DMS153 (cell line): ENCODE measurements at regions not wholly inside any gene's neighbourhood (a gene's known extent, or its start where the extent isn't known, plus 50 kb on each side); places are given as distances from the start of the nearest gene placed in this dataset.

ENCODE experiments used
- DNase-seq: peaks from one replicate; lab custom pipeline; 2025; lab: John Stamatoyannopoulos, UW

DNA sequence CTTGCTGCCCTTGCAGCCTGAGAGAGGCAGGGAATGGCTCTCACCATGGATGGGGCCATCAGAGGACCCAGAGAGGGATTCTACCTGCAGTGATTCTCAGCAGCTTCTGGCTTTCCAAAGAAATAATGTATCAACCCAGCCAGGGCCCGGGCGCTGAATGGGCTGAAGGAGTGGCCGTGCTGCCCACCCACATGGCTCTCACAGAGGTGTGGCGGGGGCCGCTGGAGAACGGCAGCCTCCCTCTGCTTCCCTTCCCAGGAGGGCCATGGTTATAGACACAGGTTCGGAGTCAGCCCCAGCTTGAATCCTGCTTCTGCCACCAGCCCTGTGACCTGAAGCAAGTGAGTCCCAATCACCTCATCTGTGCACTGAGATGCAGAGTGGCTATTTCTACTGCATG, 82.7 kb downstream of the THAP12 start:
- DNase-seq, result no peak

GRCh38 chr11:76296731-76297542, 84.0 kb downstream of the THAP12 start:
- no peak for DNase-seq

DNA sequence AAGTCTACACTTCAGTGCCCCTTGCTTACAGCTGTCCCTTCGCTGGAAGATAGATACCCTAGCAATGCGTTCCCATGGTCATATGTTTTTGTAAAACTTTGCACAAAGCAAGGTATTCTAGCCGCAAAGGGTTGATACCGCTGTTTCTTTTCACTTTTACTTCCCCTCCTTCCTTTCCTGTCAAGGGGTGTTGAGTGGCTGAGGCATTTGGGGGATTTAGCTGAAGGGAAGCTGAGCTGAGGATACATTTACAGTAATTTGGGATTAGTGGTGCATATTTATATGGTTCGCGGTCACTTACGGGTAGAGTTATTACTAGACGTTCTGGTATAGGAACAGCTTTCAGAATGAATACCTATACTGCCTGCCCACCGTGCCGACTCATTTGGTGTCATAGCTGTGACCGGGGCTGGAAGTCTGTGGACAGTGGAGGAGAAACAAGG, 86.9 kb upstream of the WNT11 start:
- no peak for DNase-seq

DNA sequence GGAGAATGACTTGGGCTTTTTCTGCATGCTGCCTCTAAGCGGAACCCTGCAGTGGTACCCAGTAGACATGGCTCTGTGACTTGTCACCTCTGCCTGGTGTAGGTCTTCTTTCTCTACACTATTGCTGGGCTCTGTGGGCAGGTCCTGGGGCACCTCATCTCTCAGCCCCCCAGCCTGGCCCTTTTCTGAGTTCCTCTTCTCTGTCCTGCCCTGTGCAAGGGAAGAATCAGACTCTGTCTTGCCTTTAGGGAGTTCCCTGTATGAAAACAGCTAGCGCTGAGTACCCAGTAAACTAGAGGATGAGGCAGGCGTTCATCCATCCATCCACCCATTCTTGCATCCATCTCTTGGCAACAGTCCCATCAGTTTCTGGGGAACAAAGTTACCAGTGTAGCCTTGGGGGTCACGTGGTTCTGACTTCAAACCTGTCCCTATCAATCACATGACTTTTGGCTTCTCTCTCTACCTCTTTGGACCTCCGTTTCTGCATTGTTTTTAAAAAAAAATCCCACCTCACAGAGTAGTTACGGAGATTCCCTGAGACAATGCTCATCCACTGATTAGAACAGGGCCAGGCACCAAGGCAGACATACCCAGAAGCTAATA, 86.4 kb upstream of the WNT11 start:
- no peak for DNase-seq

- peak; percentile 73 for DNase-seq
Measured at GRCh38 chr11:76291576-76292526, 85.5 kb upstream of the WNT11 start.

- DNase-seq, result no peak
Measured at GRCh38 chr11:76288166-76288980, 82.1 kb upstream of the WNT11 start.

- no peak for DNase-seq
Measured at GRCh38 chr11:76287227-76287626, 80.9 kb upstream of the WNT11 start.

DNA sequence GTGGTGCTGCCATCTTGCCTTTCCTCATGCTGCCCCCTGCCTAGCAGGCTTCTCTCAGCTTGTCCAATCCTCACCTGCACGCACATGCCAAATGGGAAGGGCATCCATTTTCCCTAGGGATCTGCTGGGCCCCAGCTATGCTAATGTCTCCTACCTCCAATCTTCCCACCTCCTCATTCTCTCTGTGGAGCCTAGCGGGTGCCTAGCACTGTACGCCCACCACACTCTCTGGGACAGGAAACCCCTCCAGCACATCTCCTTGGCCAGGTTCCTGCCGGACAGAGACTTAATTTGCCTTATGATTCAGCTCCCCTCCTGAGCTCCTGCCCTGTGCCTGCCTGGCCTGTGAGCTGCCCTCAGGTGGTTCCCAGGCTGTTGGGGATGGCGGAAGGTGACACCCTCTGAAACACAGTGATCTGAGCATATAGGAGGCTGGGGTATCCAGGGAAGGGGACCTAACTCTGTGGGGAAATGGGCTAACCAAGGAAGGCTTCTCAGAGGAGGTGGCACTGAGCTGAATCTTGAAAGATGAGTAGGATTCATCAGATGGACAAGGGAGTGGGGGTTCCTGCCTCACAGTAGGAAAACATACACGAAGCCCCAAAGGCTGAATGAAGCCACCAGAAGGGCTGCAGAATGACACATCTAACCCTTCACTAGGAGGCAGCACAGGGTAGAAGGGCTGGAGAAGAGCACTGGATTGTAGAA, 79.2 kb upstream of the WNT11 start:
- DNase-seq, result no peak

- DNase-seq, result no peak
Measured at GRCh38 chr11:76284161-76284560, 77.9 kb upstream of the WNT11 start.

- no peak for DNase-seq
Measured at GRCh38 chr11:76282811-76283595, 76.7 kb upstream of the WNT11 start.

DNA sequence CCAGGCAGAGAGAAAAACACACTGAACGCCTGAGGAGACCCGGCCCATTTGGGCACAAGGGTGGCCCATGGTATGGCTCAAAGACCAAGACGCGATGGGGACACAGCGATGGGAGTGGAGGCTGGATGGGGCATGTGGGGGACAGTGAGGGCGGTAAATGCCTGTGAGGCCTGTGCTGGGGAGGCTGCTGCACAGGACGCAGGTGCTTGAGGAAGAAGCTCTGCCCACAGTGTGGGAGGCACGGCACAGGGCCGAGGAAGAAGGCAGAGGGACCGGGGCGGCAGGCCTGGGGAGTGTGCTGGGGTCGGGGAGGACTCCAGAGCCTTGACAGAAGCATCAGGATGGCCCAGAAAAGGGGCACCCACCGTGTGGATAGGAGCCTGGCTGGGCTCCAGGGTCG, 75.9 kb upstream of the WNT11 start:
- no peak for DNase-seq

- DNase-seq, result no peak
Measured at GRCh38 chr11:76281558-76281906, 75.2 kb upstream of the WNT11 start.

DNA sequence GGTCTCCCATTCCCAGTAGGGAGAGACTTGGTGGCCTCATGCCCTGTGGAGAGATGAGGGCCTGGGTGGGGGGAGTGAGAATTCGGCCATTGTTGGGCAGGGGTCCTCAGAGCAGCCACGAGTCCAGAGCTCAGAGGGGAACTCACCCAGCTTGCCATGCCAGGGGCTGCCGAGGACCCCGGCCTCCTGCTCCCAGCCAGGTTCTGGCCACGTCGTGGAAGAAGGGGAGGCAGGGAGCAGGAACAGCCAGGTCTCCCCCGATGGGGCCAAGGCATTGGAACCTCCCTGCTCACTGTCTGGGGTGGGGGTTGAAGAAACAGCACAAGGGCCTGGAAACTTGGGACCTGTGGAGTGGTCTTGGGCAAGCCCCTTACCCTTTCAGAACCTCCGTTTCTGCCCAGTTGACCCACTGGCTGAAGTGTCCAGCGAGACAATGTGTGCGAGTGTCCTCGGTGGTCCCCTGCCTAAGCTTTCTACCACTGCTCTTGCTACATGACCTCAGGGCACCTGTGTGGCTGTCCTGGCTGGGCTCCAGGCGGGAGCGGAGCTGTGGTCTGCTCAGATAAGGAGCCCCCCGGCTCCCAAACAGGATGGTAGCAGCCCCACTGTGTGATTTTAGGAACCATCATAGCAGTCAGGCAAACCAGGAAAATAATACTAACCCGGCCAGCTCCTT, 74.7 kb upstream of the WNT11 start:
- DNase-seq, result no peak

DNA sequence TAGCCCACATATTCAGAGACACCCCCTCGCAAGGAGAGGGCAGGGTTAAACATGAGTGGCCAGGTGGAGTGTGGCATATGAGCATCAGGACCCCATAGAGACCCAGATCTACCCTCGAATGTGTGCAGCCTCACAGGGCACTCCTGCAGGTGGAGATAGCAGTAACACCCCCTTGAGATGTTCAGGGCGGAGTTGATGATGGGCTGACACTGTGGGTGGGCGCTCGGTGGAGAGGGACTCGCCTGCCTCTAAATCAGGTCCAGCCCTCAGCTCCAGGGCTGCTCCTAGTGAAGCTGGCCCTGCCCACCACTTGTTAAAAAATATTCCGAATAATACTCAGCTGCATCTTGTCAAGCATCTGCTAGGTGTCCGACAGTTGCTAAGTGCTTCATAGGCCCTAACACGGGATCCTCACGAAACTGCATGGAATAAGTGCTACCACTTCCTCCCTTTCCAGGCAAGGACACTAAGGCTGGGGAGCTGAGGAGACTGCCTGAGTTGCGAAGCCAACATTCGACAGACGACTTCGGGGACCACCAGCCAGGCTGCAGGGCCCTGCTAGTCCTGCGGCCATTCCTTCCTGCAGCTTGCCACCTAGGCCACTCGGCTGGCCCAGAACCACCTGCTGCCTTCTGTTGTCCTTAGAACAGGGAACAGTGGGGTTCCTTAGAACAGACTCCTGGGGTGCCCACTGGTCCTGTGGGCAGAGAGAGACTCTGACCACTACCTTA, 74.0 kb upstream of the WNT11 start:
- no peak for DNase-seq

GRCh38 chr11:76279646-76280045, 73.3 kb upstream of the WNT11 start:
- DNase-seq, result no peak

DNA sequence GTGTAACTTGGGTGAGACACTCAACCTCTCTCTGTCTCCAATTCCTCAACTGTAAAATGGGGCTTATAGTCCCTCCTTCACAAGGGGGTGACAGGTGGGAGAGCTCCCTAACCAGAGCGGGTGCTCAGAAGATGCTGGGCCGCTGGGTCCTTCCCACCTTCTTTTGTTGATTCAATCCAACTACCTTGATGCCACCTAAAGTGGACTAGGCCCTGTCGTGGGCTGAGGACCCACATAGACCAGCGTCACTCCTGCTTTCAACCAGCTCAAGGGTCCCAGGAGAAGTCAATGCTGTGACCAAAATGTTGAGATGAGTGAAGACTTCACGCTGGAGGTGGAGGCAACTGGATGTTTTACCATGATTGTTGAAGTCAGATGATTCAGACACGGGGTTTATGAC, 72.7 kb upstream of the WNT11 start:
- no peak for DNase-seq

DNA sequence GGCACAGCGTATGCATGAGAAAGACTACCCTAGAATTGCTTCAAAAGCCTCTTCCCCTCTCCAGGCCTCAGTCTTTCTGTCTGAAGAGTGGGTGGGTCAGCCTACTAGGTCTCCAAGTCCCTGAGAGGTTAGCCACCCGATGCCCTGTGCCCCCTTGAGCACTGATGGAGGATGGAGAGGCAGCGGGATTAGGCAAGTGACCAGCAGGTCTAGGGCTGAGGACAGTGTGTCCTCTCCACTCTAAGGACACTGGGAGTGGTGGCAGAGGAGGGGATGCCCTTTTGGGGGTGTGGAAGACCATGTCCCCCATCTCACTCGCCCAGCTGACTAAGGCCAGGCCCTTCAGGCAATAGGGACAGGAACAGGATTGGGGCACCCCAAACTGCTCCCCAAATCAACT, 72.2 kb upstream of the WNT11 start:
- no peak for DNase-seq

DNA sequence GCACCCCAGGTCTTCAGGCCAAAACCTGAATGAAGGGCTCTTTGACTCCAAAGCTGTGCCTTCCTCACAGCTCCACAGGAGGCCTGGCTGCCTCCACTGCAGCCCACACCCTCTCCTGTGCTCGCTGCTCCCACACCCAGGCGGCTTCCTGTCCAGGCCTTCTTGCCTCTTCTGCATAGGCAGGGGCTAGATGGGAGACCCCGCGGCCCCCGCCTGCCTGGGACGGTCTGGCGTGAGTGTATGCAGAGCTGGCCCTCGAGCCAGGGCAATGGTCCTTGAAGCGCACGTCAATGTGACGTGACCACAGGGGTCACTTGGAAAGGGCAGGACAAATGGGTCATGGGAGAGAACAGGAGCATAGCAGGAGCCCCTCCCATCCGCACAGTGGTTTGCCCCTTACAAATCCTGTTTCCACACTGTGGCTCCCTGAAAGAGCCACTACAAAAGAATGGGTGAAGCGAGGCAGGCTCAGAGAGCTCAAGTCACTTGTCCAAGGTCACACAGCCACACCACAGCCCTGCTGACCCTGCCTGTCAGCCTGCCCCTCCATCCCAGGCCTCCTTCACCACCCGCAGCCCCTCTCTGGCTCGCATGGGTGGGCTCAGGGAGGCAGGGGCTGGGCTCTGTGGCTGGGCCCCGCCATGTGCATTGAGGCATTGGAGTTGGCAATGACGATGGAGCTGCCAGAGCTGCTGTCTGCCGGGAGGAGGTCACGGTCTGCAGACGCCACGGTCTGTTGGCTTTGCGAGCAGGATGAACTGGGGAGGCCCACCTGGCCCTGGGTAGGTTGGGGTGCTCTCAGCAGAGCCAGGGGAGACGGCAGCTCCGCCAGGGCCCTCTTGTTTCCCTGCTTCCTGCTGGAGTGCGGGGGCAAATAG, 71.2 kb upstream of the WNT11 start:
- DNase-seq, result no peak
